ENCODE measurements at regions not wholly inside any gene's neighbourhood (a gene's known extent, or its start where the extent isn't known, plus 50 kb on each side); places are given as distances from the start of the nearest gene placed in this dataset.

GRCh38 chr6:37558168-37558567, 58.5 kb upstream of the CCDC167 start:
- TF ChIP-seq CTCF (conservative IDR thresholded peaks at IDR 0.05) = no peak
- no peak overlapping the region for H3K4me3 Mint-ChIP-seq
- peaks cover 4% of the 10 kb centered on the region in 2 experiments; a peak in 2 of 5 replicates for H3K9me3 Mint-ChIP-seq
- Histone ChIP-seq H4K5ac (ENCODE audit: insufficient read length, low read depth, low read length) (no peak overlapping the region), H3K18ac (ENCODE audit: insufficient read length, low read depth, low read length) (no peak overlapping the region), H3K14ac (ENCODE audit: insufficient read depth, low read length) (no peak overlapping the region; the same call in 1 of the 2 replicates), H2AK5ac (ENCODE audit: insufficient read length, low read length) (no peak overlapping the region), H3K4ac (ENCODE audit: low read depth, low read length) (no peak overlapping the region), H3K27me3 (ENCODE audit: insufficient read depth, low read length) (no peaks in the 10 kb centered on the region), H3K9me3 (ENCODE audit: control insufficient read depth, low read depth, low read length) (no peaks in the 10 kb centered on the region), H3K4me2 (ENCODE audit: insufficient read depth, insufficient read length, low read length) (no peak overlapping the region), H2BK12ac (ENCODE audit: insufficient read length, low read depth, low read length) (no peak overlapping the region), H2BK120ac (ENCODE audit: low read depth, low read length, poor library complexity, severe bottlenecking) (no peak overlapping the region), H2BK15ac (ENCODE audit: low read depth, low read length) (no peak overlapping the region), H4K91ac (ENCODE audit: insufficient read length, low read depth, low read length) (no peak overlapping the region), H4K8ac (replicated peaks; ENCODE audit: insufficient read length, low read depth, low read length) (no peak overlapping the region), H3K79me2 (ENCODE audit: insufficient read depth, low read length) (no peaks in the 10 kb centered on the region), H2BK5ac (ENCODE audit: insufficient read length, low read length) (no peak overlapping the region), H3K23me2 (ENCODE audit: insufficient read length, low read depth, low read length, poor library complexity, severe bottlenecking) (no peaks in the 10 kb centered on the region), H3K27ac (ENCODE audit: insufficient read length, low read depth, low read length) (no peak overlapping the region), H3K56ac (ENCODE audit: insufficient read length, low read depth, low read length) (no peak overlapping the region), H3K9ac (ENCODE audit: extremely low read depth, insufficient read length, low read length) (no peak overlapping the region), H3K4me1 (ENCODE audit: insufficient read depth, low read length) (no peaks in the 10 kb centered on the region), H3K23ac (ENCODE audit: insufficient read length, low read depth, low read length) (no peak overlapping the region), H4K20me1 (ENCODE audit: control insufficient read depth, insufficient read depth, insufficient read length) (no peaks in the 10 kb centered on the region), H3T11ph (ENCODE audit: low read length) (no peak overlapping the region), H2BK20ac (ENCODE audit: low read depth, low read length, poor library complexity, severe bottlenecking) (no peak overlapping the region), H2AFZ (ENCODE audit: low read length) (no peak overlapping the region), H3K79me1 (ENCODE audit: insufficient read depth, low read depth, low read length, poor library complexity, severe bottlenecking) (no peaks in the 10 kb centered on the region)
- H3K27me3 Mint-ChIP-seq (ENCODE audit: low read depth) = peaks cover 45% of the 10 kb centered on the region
- peaks cover 0 to 4% (median 0%) of the 10 kb centered on the region in 3 experiments; a peak in 1 of 7 replicates for H3K36me3 Mint-ChIP-seq (ENCODE audit: insufficient read depth in 1 of 3, low read depth in 3 of 3)
- H3K4me1 Mint-ChIP-seq = peaks cover 27 to 36% of the 10 kb centered on the region in 2 experiments
- H3K27ac Mint-ChIP-seq = no peak overlapping the region; a peak in 1 of 7 replicates
- DNase-seq = no peak
- no CpG with 5 or more reads among the region's 5 CpGs for WGBS (ENCODE audit: extremely low coverage, insufficient read length, low lambda C conversion rate)

Data from H9 (cell line).